H9 (cell line): ENCODE measurements at regions not wholly inside any gene's neighbourhood (a gene's known extent, or its start where the extent isn't known, plus 50 kb on each side); places are given as distances from the start of the nearest gene placed in this dataset.

Experiments
- DNase-seq: peaks from one replicate; pipeline ENCODE4 v3.0.0-alpha.2; 2017
- H2AFZ ChIP-seq: one replicate; pipeline ENCODE4 v1.6.1; 2013; ENCODE audit warnings: mild to moderate bottlenecking, low read length, control low read depth, moderate library complexity
- H2AK5ac ChIP-seq: 2 replicates; pipeline ENCODE4 v1.6.1; 2013; ENCODE audit warnings: low read length, control low read depth, mixed read lengths; ENCODE audit not compliant: insufficient read length
- H2BK120ac ChIP-seq: one replicate; pipeline ENCODE4 v1.6.1; 2013; ENCODE audit warnings: low read depth, mild to moderate bottlenecking, low read length, control low read depth, inconsistent platforms; ENCODE audit not compliant: poor library complexity, severe bottlenecking
- H2BK12ac ChIP-seq: 2 replicates; pipeline ENCODE4 v1.6.1; 2013; ENCODE audit warnings: low read length, control low read depth, mixed read lengths, low read depth; ENCODE audit not compliant: insufficient read length
- H2BK15ac ChIP-seq: 2 replicates; pipeline ENCODE4 v1.6.1; 2013; ENCODE audit warnings: low read depth, low read length, control low read depth
- H2BK20ac ChIP-seq: one replicate; pipeline ENCODE4 v1.6.1; 2013; ENCODE audit warnings: low read depth, mild to moderate bottlenecking, low read length, control low read depth, inconsistent platforms; ENCODE audit not compliant: poor library complexity, severe bottlenecking
- H2BK5ac ChIP-seq: 2 replicates; pipeline ENCODE4 v1.6.1; 2013; ENCODE audit warnings: low read length, control low read depth, mixed read lengths; ENCODE audit not compliant: insufficient read length
- H3K14ac ChIP-seq: 2 replicates; pipeline ENCODE4 v1.6.1; 2013; ENCODE audit warnings: low read length, control low read depth; ENCODE audit not compliant: insufficient read depth
- H3K18ac ChIP-seq: 2 replicates; pipeline ENCODE4 v1.6.1; 2013; ENCODE audit warnings: low read depth, mild to moderate bottlenecking, mixed read lengths, low read length, control low read depth; ENCODE audit not compliant: insufficient read length
- H3K23ac ChIP-seq: 2 replicates; pipeline ENCODE4 v1.6.1; 2013; ENCODE audit warnings: low read length, control low read depth, mixed read lengths, low read depth; ENCODE audit not compliant: insufficient read length
- H3K23me2 ChIP-seq: 2 replicates; pipeline ENCODE4 v1.6.1; 2013; ENCODE audit warnings: low read depth, mild to moderate bottlenecking, mixed read lengths, low read length, control low read depth; ENCODE audit not compliant: insufficient read length, poor library complexity, severe bottlenecking
- H3K27ac ChIP-seq: 2 replicates; pipeline ENCODE4 v1.5.1; 2013; ENCODE audit warnings: low read length, control low read depth, mixed read lengths, low read depth; ENCODE audit not compliant: insufficient read length
- H3K27me3 ChIP-seq: 2 replicates; pipeline ENCODE4 v1.6.1; 2013; ENCODE audit warnings: low read length, control low read depth, inconsistent platforms; ENCODE audit not compliant: insufficient read depth
- H3K4ac ChIP-seq: 2 replicates; pipeline ENCODE4 v1.6.1; 2013; ENCODE audit warnings: low read depth, mild to moderate bottlenecking, control low read depth, inconsistent platforms, low read length, moderate library complexity
- H3K4me1 ChIP-seq: 2 replicates; pipeline ENCODE4 v1.6.1; 2013; ENCODE audit warnings: low read length, control low read depth, inconsistent platforms; ENCODE audit not compliant: insufficient read depth
- H3K4me2 ChIP-seq: 2 replicates; pipeline ENCODE4 v1.6.1; 2013; ENCODE audit warnings: low read length, control low read depth, mixed read lengths; ENCODE audit not compliant: insufficient read length, insufficient read depth
- H3K56ac ChIP-seq: 2 replicates; pipeline ENCODE4 v1.6.1; 2013; ENCODE audit warnings: low read depth, mild to moderate bottlenecking, mixed read lengths, low read length, control low read depth; ENCODE audit not compliant: insufficient read length
- H3K79me1 ChIP-seq: 2 replicates; pipeline ENCODE4 v1.6.1; 2013; ENCODE audit warnings: low read depth, mild to moderate bottlenecking, moderate library complexity, low read length, control low read depth, inconsistent platforms; ENCODE audit not compliant: insufficient read depth, poor library complexity, severe bottlenecking
- H3K79me2 ChIP-seq: 2 replicates; pipeline ENCODE4 v1.6.1; 2013; ENCODE audit warnings: low read length, control low read depth, inconsistent platforms; ENCODE audit not compliant: insufficient read depth
- H3K9ac ChIP-seq: 2 replicates; pipeline ENCODE4 v1.6.1; 2013; ENCODE audit warnings: low read length, control low read depth, mixed read lengths; ENCODE audit not compliant: insufficient read length; ENCODE audit errors: extremely low read depth
- H3K9me3 ChIP-seq: one replicate; pipeline ENCODE4 v1.6.1; 2013; ENCODE audit warnings: low read depth, low read length, inconsistent platforms; ENCODE audit not compliant: control insufficient read depth
- H3T11ph ChIP-seq: one replicate; pipeline ENCODE4 v1.6.1; 2013; ENCODE audit warnings: mild to moderate bottlenecking, low read length, control low read depth, inconsistent platforms
- H4K20me1 ChIP-seq: one replicate; pipeline ENCODE4 v1.6.1; 2013; ENCODE audit not compliant: control insufficient read depth, insufficient read length, insufficient read depth
- H4K5ac ChIP-seq: 2 replicates; pipeline ENCODE4 v1.6.1; 2013; ENCODE audit warnings: low read depth, mild to moderate bottlenecking, mixed read lengths, low read length, control low read depth; ENCODE audit not compliant: insufficient read length
- H4K8ac ChIP-seq: replicated peaks from 2 replicates; pipeline ENCODE4 v1.6.1; 2013; ENCODE audit warnings: low read length, control low read depth, mixed read lengths, low read depth; ENCODE audit not compliant: insufficient read length
- H4K91ac ChIP-seq: 2 replicates; pipeline ENCODE4 v1.6.1; 2013; ENCODE audit warnings: low read depth, mild to moderate bottlenecking, moderate library complexity, mixed read lengths, low read length, control low read depth; ENCODE audit not compliant: insufficient read length
- H3K27ac Mint-ChIP-seq, 3 experiments: 2 replicates in 2 of 3; 3 replicates in 1 of 3; pipeline ENCODE4 v1.8.0; 2020 to 2021; ENCODE audit warnings: mixed read lengths in 3 of 3, mild to moderate bottlenecking in 1 of 3, moderate library complexity in 1 of 3
- H3K27me3 Mint-ChIP-seq: 2 replicates; pipeline ENCODE4 v1.8.0; 2021; ENCODE audit warnings: low read depth, mild to moderate bottlenecking, moderate library complexity, mixed read lengths
- H3K36me3 Mint-ChIP-seq, 3 experiments: 2 replicates in 2 of 3; 3 replicates in 1 of 3; pipeline ENCODE4 v1.8.0; 2020 to 2021; ENCODE audit warnings: low read depth in 3 of 3, mixed read lengths in 3 of 3; ENCODE audit not compliant: insufficient read depth in 1 of 3
- H3K4me1 Mint-ChIP-seq, 2 experiments: 2 replicates each; pipeline ENCODE4 v1.8.0; 2020; ENCODE audit warnings: mixed read lengths in 2 of 2
- H3K4me3 Mint-ChIP-seq, 2 experiments: 2 replicates in 1 of 2; 3 replicates in 1 of 2; pipeline ENCODE4 v1.8.0; 2020 to 2021; ENCODE audit warnings: mild to moderate bottlenecking in 2 of 2, mixed read lengths in 2 of 2, moderate library complexity in 1 of 2
- H3K9me3 Mint-ChIP-seq, 2 experiments: 2 replicates in 1 of 2; 3 replicates in 1 of 2; pipeline ENCODE4 v1.8.0; 2020; ENCODE audit warnings: mild to moderate bottlenecking in 2 of 2, mixed read lengths in 2 of 2, moderate library complexity in 1 of 2
- CTCF ChIP-seq: fragments of 200-600 bp; sonication (generic); conservative IDR thresholded peaks from 3 replicates; pipeline ENCODE4 v1.8.0; 2021; ENCODE audit warnings: antibody characterized with exemption, mild to moderate bottlenecking
- WGBS: extraction: QIAGEN DNeasy Blood & Tissue Kit; methylation state at CpG from one replicate; pipeline ENCODE4 v1.1.7; 2013; ENCODE audit warnings: missing lambda C conversion rate, low lambda C conversion rate, mixed read lengths; ENCODE audit not compliant: insufficient read length; ENCODE audit errors: extremely low coverage; 5-methylcytosine and 5-hydroxymethylcytosine counted together

GRCh38 chr5:57690724-57691123 is 208.1 kb upstream of the ACTBL2 start:
- no peaks in the 10 kb centered on the region for H3K9me3 Mint-ChIP-seq
- H2AK5ac ChIP-seq = no peak overlapping the region
- H3K23me2 ChIP-seq = no peaks in the 10 kb centered on the region
- H3K4me1 Mint-ChIP-seq = peaks cover 12 to 13% of the 10 kb centered on the region in 2 experiments
- H2BK12ac ChIP-seq = no peak overlapping the region
- H2BK5ac ChIP-seq = no peak overlapping the region
- no peaks in the 10 kb centered on the region for H3K79me1 ChIP-seq
- H3K27ac ChIP-seq = no peak overlapping the region
- H4K20me1 ChIP-seq = no peaks in the 10 kb centered on the region
- H3K18ac ChIP-seq = no peak overlapping the region
- peaks cover 2% of the 10 kb centered on the region; the same call in 1 of the 2 replicates for H3K4me1 ChIP-seq
- H4K5ac ChIP-seq = no peak overlapping the region
- H3K9me3 ChIP-seq = no peaks in the 10 kb centered on the region
- no peak overlapping the region for H4K8ac ChIP-seq
- WGBS = no CpG with 5 or more reads among the region's 2 CpGs
- no peaks in the 10 kb centered on the region for H3K27me3 Mint-ChIP-seq
- no peak overlapping the region for H4K91ac ChIP-seq
- H3K27me3 ChIP-seq = no peaks in the 10 kb centered on the region
- H3K4me3 Mint-ChIP-seq = no peak overlapping the region
- no peak overlapping the region for H3K4ac ChIP-seq
- no peak overlapping the region for H2BK120ac ChIP-seq
- H3K56ac ChIP-seq = no peak overlapping the region
- H2BK15ac ChIP-seq = no peak overlapping the region
- no peak overlapping the region for H2BK20ac ChIP-seq
- no peaks in the 10 kb centered on the region for H3K36me3 Mint-ChIP-seq
- H2AFZ ChIP-seq = no peak overlapping the region
- no peaks in the 10 kb centered on the region for H3K79me2 ChIP-seq
- no peak overlapping the region for H3K9ac ChIP-seq
- H3K14ac ChIP-seq = no peak overlapping the region
- H3T11ph ChIP-seq = no peak overlapping the region
- no peak for DNase-seq
- no peak overlapping the region for H3K23ac ChIP-seq
- no peak overlapping the region for H3K4me2 ChIP-seq
- TF ChIP-seq CTCF = no peak
- no peak overlapping the region for H3K27ac Mint-ChIP-seq
